ENCODE measurements at regions not wholly inside any gene's neighbourhood (a gene's known extent, or its start where the extent isn't known, plus 50 kb on each side); places are given as distances from the start of the nearest gene placed in this dataset.

- peaks cover 25% of the 10 kb centered on the region for H3K27me3 Mint-ChIP-seq (ENCODE audit: unreplicated experiment)
- no peak for DNase-seq
- no peak for TF ChIP-seq CTCF (IDR thresholded peaks at IDR 0.05; ENCODE audit: unreplicated experiment)
- peaks cover 6% of the 10 kb centered on the region for H3K36me3 Mint-ChIP-seq (ENCODE audit: insufficient read depth, unreplicated experiment)
- no peak overlapping the region for H3K4me3 Mint-ChIP-seq (ENCODE audit: low read depth, unreplicated experiment)
- no TSS peak for BruUV-seq (replicated peaks)
- CTCF ChIA-PET, result interaction anchor here (0.8 to 1.2 kb wide), 2 partner anchors 26 to 82 kb away, joined by 3 read pairs; no protein-coding TSS in a partner anchor
- H3K4me1 Mint-ChIP-seq (ENCODE audit: low read depth, unreplicated experiment), result peaks cover 15% of the 10 kb centered on the region
- no peaks in the 10 kb centered on the region for H3K9me3 Mint-ChIP-seq (ENCODE audit: low read depth, unreplicated experiment)
- no peak overlapping the region for H3K27ac Mint-ChIP-seq (ENCODE audit: unreplicated experiment)
- intact Hi-C loops (cut with micrococcal nuclease; ENCODE audit: unreplicated experiment), result no loop called here
These were observed 193.2 kb downstream of the DAD1 start for GRCh38 chr14:22395803-22396202.

GRCh38 chr14:22394616-22395015 lies 194.4 kb downstream of the DAD1 start:
- BruUV-seq (replicated peaks), result no TSS peak
- intact Hi-C loops (cut with micrococcal nuclease; ENCODE audit: unreplicated experiment), result loop anchor here (5.0 kb wide), 1 partner anchor 38 kb away; no protein-coding TSS in a partner anchor
- no peak for DNase-seq
- CTCF ChIA-PET, result interaction anchor here (0.5 kb wide), 1 partner anchor 173 kb away, joined by 7 read pairs; no protein-coding TSS in a partner anchor
- H3K9me3 Mint-ChIP-seq (ENCODE audit: low read depth, unreplicated experiment), result no peaks in the 10 kb centered on the region
- no peak overlapping the region for H3K27ac Mint-ChIP-seq (ENCODE audit: unreplicated experiment)
- no peak overlapping the region for H3K4me3 Mint-ChIP-seq (ENCODE audit: low read depth, unreplicated experiment)
- TF ChIP-seq CTCF (IDR thresholded peaks at IDR 0.05; ENCODE audit: unreplicated experiment), result no peak
- peaks cover 15% of the 10 kb centered on the region for H3K27me3 Mint-ChIP-seq (ENCODE audit: unreplicated experiment)
- H3K36me3 Mint-ChIP-seq (ENCODE audit: insufficient read depth, unreplicated experiment), result peaks cover 6% of the 10 kb centered on the region
- peaks cover 26% of the 10 kb centered on the region for H3K4me1 Mint-ChIP-seq (ENCODE audit: low read depth, unreplicated experiment)

GRCh38 chr14:22393796-22394195 lies 195.2 kb downstream of the DAD1 start:
- peaks cover 15% of the 10 kb centered on the region for H3K27me3 Mint-ChIP-seq (ENCODE audit: unreplicated experiment)
- TF ChIP-seq CTCF (IDR thresholded peaks at IDR 0.05; ENCODE audit: unreplicated experiment), result no peak
- no peaks in the 10 kb centered on the region for H3K9me3 Mint-ChIP-seq (ENCODE audit: low read depth, unreplicated experiment)
- BruUV-seq (replicated peaks), result no TSS peak
- H3K4me3 Mint-ChIP-seq (ENCODE audit: low read depth, unreplicated experiment), result no peak overlapping the region
- peaks cover 35% of the 10 kb centered on the region for H3K4me1 Mint-ChIP-seq (ENCODE audit: low read depth, unreplicated experiment)
- CTCF ChIA-PET, result no interaction called here
- intact Hi-C loops (cut with micrococcal nuclease; ENCODE audit: unreplicated experiment), result loop anchor here (5.0 kb wide), 1 partner anchor 39 kb away; no protein-coding TSS in a partner anchor
- no peak overlapping the region for H3K27ac Mint-ChIP-seq (ENCODE audit: unreplicated experiment)
- peaks cover 6% of the 10 kb centered on the region for H3K36me3 Mint-ChIP-seq (ENCODE audit: insufficient read depth, unreplicated experiment)
- DNase-seq, result no peak

GRCh38 chr14:22391908-22392565 lies 197.0 kb downstream of the DAD1 start:
- intact Hi-C loops (cut with micrococcal nuclease; ENCODE audit: unreplicated experiment), result loop anchor here (1.0 to 5.0 kb wide), 3 partner anchors 40 to 169 kb away; no protein-coding TSS in a partner anchor
- Mint-ChIP-seq H3K9me3 (ENCODE audit: low read depth, unreplicated experiment) (no peaks in the 10 kb centered on the region), H3K36me3 (ENCODE audit: insufficient read depth, unreplicated experiment) (peaks cover 6% of the 10 kb centered on the region), H3K4me3 (ENCODE audit: low read depth, unreplicated experiment) (peak overlapping the region; percentile 67), H3K27me3 (ENCODE audit: unreplicated experiment) (peaks cover 15% of the 10 kb centered on the region), H3K4me1 (ENCODE audit: low read depth, unreplicated experiment) (peaks cover 39% of the 10 kb centered on the region), H3K27ac (ENCODE audit: unreplicated experiment) (peak overlapping the region; percentile 87)
- TF ChIP-seq CTCF (IDR thresholded peaks at IDR 0.05; ENCODE audit: unreplicated experiment), result peak; percentile 67
- no TSS peak for BruUV-seq (replicated peaks)
- CTCF ChIA-PET, result interaction anchor here (0.6 to 4.0 kb wide), 3 partner anchors 41 to 1854 kb away, joined by 3 to 62 read pairs (median 3); no protein-coding TSS in a partner anchor
- DNase-seq, result peak; percentile 68

Data from Calu3 (cell line).